IMR-90 (cell line): ENCODE measurements at regions not wholly inside any gene's neighbourhood (a gene's known extent, or its start where the extent isn't known, plus 50 kb on each side); places are given as distances from the start of the nearest gene placed in this dataset.

Experiments used
- ATAC-seq: fragments of 200-7000 bp; cut with Tn5 transposase; 2 replicates; pipeline ENCODE4 v1.9.1; 2020; ENCODE audit warnings: low read depth, mild to moderate bottlenecking, moderate library complexity
- BruUV-seq: library from RNA; stranded (reverse); fragments of 400-500 nt; replicated peaks from 2 replicates; lab custom pipeline; 2021; lab: Mats Ljungman, UMichigan
- CTCF ChIA-PET: fragments of 300-600 bp; formaldehyde crosslinking; extraction: SDS; loops from one replicate; lab custom pipeline; 2021; ENCODE audit warnings: antibody characterized with exemption; lab: Yijun Ruan, JAX
- POLR2A ChIA-PET: fragments of 300-600 bp; sonication (Branson Sonifier 250); formaldehyde crosslinking; loops from one replicate; lab custom pipeline; 2022; ENCODE audit warnings: antibody characterized with exemption; ENCODE audit not compliant: unreplicated experiment; lab: Charles Lee
- DNase-seq: peaks from one replicate; pipeline ENCODE4 v3.0.0; 2013
- H2AFZ ChIP-seq: replicated peaks from 2 replicates; pipeline ENCODE3; 2013; ENCODE audit warnings: low read length, mild to moderate bottlenecking; ENCODE audit not compliant: poor library complexity
- H2AK5ac ChIP-seq: 2 replicates; pipeline ENCODE4 v1.6.1; 2013; ENCODE audit warnings: low read depth, low read length, inconsistent platforms
- H2AK9ac ChIP-seq: replicated peaks from 2 replicates; pipeline ENCODE3; 2013; ENCODE audit warnings: mild to moderate bottlenecking, low read depth, low read length, moderate library complexity; ENCODE audit not compliant: poor library complexity
- H2BK120ac ChIP-seq: 2 replicates; pipeline ENCODE4 v1.6.1; 2013; ENCODE audit warnings: low read depth, low read length, inconsistent platforms
- H2BK15ac ChIP-seq: 3 replicates; pipeline ENCODE4 v1.6.1; 2013; ENCODE audit warnings: low read depth, low read length, inconsistent platforms
- H2BK20ac ChIP-seq: 2 replicates; pipeline ENCODE4 v1.6.1; 2013; ENCODE audit warnings: low read depth, mild to moderate bottlenecking, inconsistent platforms, low read length, moderate library complexity
- H2BK5ac ChIP-seq: 2 replicates; pipeline ENCODE4 v1.6.1; 2013; ENCODE audit warnings: mild to moderate bottlenecking, low read depth, low read length, inconsistent platforms; ENCODE audit not compliant: poor library complexity, severe bottlenecking
- H3K14ac ChIP-seq: replicated peaks from 2 replicates; pipeline ENCODE4 v1.6.1; 2013; ENCODE audit warnings: low read depth, low read length, inconsistent platforms
- H3K18ac ChIP-seq: 2 replicates; pipeline ENCODE4 v1.6.1; 2013; ENCODE audit warnings: low read depth, low read length, control low read depth
- H3K23ac ChIP-seq: 2 replicates; pipeline ENCODE4 v1.6.1; 2013; ENCODE audit warnings: low read depth, low read length, inconsistent platforms
- H3K27ac ChIP-seq: 2 replicates; pipeline ENCODE4 v1.5.1; 2013; ENCODE audit warnings: mild to moderate bottlenecking, control low read depth, low read length; ENCODE audit not compliant: insufficient read depth
- H3K27me3 ChIP-seq: 2 replicates; pipeline ENCODE4 v1.6.1; 2013; ENCODE audit warnings: low read length; ENCODE audit not compliant: control insufficient read depth, insufficient read depth
- H3K36me3 ChIP-seq: 2 replicates; pipeline ENCODE4 v1.6.1; 2013; ENCODE audit warnings: low read length, mixed read lengths; ENCODE audit not compliant: control insufficient read depth, insufficient read depth
- H3K4ac ChIP-seq: 2 replicates; pipeline ENCODE4 v1.6.1; 2013; ENCODE audit warnings: low read depth, low read length, inconsistent platforms
- H3K4me1 ChIP-seq: 2 replicates; pipeline ENCODE4 v1.6.1; 2013; ENCODE audit warnings: low read length, mixed read lengths; ENCODE audit not compliant: control insufficient read depth, insufficient read depth
- H3K4me2 ChIP-seq: 2 replicates; pipeline ENCODE4 v1.6.1; 2013; ENCODE audit warnings: low read depth, mild to moderate bottlenecking, control low read depth, low read length, moderate library complexity
- H3K4me3 ChIP-seq: 2 replicates; pipeline ENCODE4 v1.5.1; 2013; ENCODE audit warnings: low read depth, mild to moderate bottlenecking, control low read depth, low read length, moderate library complexity; ENCODE audit not compliant: insufficient read depth
- H3K56ac ChIP-seq: 2 replicates; pipeline ENCODE4 v1.6.1; 2013; ENCODE audit warnings: low read length, inconsistent platforms; ENCODE audit not compliant: insufficient read depth; ENCODE audit errors: extremely low read depth
- H3K79me1 ChIP-seq, 2 experiments: 2 replicates each; pipeline ENCODE4 v1.6.1; 2013; ENCODE audit warnings: low read length in 2 of 2, inconsistent platforms in 1 of 2, low read depth in 1 of 2
- H3K9ac ChIP-seq: 2 replicates; pipeline ENCODE4 v1.6.1; 2013; ENCODE audit warnings: low read depth, low read length, control low read depth
- H3K9me1 ChIP-seq: 2 replicates; pipeline ENCODE4 v1.6.1; 2013; ENCODE audit warnings: low read length, inconsistent platforms; ENCODE audit not compliant: insufficient read depth
- H3K9me3 ChIP-seq: 2 replicates; pipeline ENCODE4 v1.6.1; 2013; ENCODE audit warnings: low read length; ENCODE audit not compliant: control insufficient read depth, insufficient read depth
- H4K20me1 ChIP-seq: 2 replicates; pipeline ENCODE4 v1.6.1; 2013; ENCODE audit warnings: low read length, inconsistent platforms; ENCODE audit not compliant: insufficient read depth
- H4K5ac ChIP-seq: 2 replicates; pipeline ENCODE4 v1.6.1; 2013; ENCODE audit warnings: mild to moderate bottlenecking, low read depth, low read length, control low read depth
- H4K8ac ChIP-seq, 2 experiments: 2 replicates each; pipeline ENCODE4 v1.6.1; 2013; ENCODE audit warnings: low read depth in 2 of 2, low read length in 2 of 2, control low read depth in 1 of 2, inconsistent platforms in 1 of 2
- H4K91ac ChIP-seq: 2 replicates; pipeline ENCODE4 v1.6.1; 2013; ENCODE audit warnings: low read depth, low read length, inconsistent platforms; ENCODE audit not compliant: insufficient read depth
- BHLHE40 ChIP-seq: fragments of 150-350 bp; IDR thresholded peaks from 2 replicates; pipeline ENCODE4 v1.6.1; 2016; ENCODE audit warnings: mild to moderate bottlenecking, low read depth, low read length
- CEBPB ChIP-seq: IDR thresholded peaks from 2 replicates; pipeline ENCODE4 v1.6.1; 2012; ENCODE audit warnings: low read depth, low read length, improper control_type of control experiment
- CHD1 ChIP-seq: IDR thresholded peaks from 2 replicates; pipeline ENCODE4 v1.6.1; 2012; ENCODE audit warnings: low read depth, low read length, improper control_type of control experiment
- CTCF ChIP-seq: conservative IDR thresholded peaks from 2 replicates; pipeline ENCODE4 v1.5.1; 2012; ENCODE audit warnings: mild to moderate bottlenecking, low read depth, low read length, improper control_type of control experiment
- ELK1 ChIP-seq: fragments of 150-350 bp; IDR thresholded peaks from 2 replicates; pipeline ENCODE4 v1.6.1; 2016; ENCODE audit warnings: low read depth, mild to moderate bottlenecking, low read length, moderate library complexity, borderline replicate concordance
- FOS ChIP-seq: fragments of 150-350 bp; IDR thresholded peaks from 2 replicates; pipeline ENCODE4 v1.6.1; 2016; ENCODE audit warnings: low read depth, low read length
- MAFK ChIP-seq: IDR thresholded peaks from 2 replicates; pipeline ENCODE4 v1.6.1; 2012; ENCODE audit warnings: low read depth, low read length, improper control_type of control experiment
- MXI1 ChIP-seq: IDR thresholded peaks from 2 replicates; pipeline ENCODE4 v1.6.1; 2012; ENCODE audit warnings: low read depth, mild to moderate bottlenecking, low read length, moderate library complexity, borderline replicate concordance
- NFE2L2 ChIP-seq: fragments of 150-350 bp; IDR thresholded peaks from 2 replicates; pipeline ENCODE4 v1.6.1; 2016; ENCODE audit warnings: low read depth, mild to moderate bottlenecking, low read length
- POLR2A ChIP-seq: IDR thresholded peaks from 2 replicates; pipeline ENCODE4 v1.6.1; 2012; ENCODE audit warnings: mild to moderate bottlenecking, low read depth, low read length
- RCOR1 ChIP-seq: IDR thresholded peaks from 2 replicates; pipeline ENCODE4 v1.6.1; 2012; ENCODE audit warnings: mild to moderate bottlenecking, low read length, improper control_type of control experiment; ENCODE audit not compliant: insufficient replicate concordance
- RFX5 ChIP-seq: IDR thresholded peaks from 2 replicates; pipeline ENCODE4 v1.8.0; 2012; ENCODE audit warnings: low read depth, mild to moderate bottlenecking, low read length, moderate library complexity
- SMC3 ChIP-seq: fragments of 150-350 bp; IDR thresholded peaks from 2 replicates; pipeline ENCODE4 v1.6.1; 2016; ENCODE audit warnings: low read depth, mild to moderate bottlenecking, antibody characterized with exemption, low read length, moderate library complexity
- USF2 ChIP-seq: fragments of 150-350 bp; IDR thresholded peaks from 2 replicates; pipeline ENCODE4 v1.6.1; 2017; ENCODE audit warnings: mild to moderate bottlenecking, antibody characterized with exemption, low read length, low read depth
- WGBS, 2 experiments: methylation state at CpG; one replicate each; pipeline versions ENCODE4 v1.1.5 to v1.1.7; 2013; ENCODE audit warnings: missing lambda C conversion rate in 2 of 2; ENCODE audit not compliant: insufficient read length in 1 of 2; ENCODE audit errors: extremely low coverage in 2 of 2; 5-methylcytosine and 5-hydroxymethylcytosine counted together
- dilution Hi-C: fragments of 300-500 bp; cut with HindIII; formaldehyde crosslinking; loops from one replicate; pipeline ENCODE4 v1.14.3; 2018; ENCODE audit warnings: low sequenced_read_pairs; ENCODE audit not compliant: unreplicated experiment
- in situ Hi-C: fragments of 300-500 bp; cut with MboI; formaldehyde crosslinking; loops from 3 replicates; pipeline ENCODE4 v1.14.3; 2019; ENCODE audit warnings: low sequenced_read_pairs, inconsistent platforms, mixed read lengths
- intact Hi-C: fragments of 100-400 bp; cut with micrococcal nuclease; formaldehyde crosslinking; loops from 2 replicates; pipeline ENCODE4 v1.10.0; 2022

GRCh38 chr2:142415461-142415860, 284.6 kb upstream of the LRP1B start:
- Histone ChIP-seq H2BK20ac (no peak overlapping the region), H3K9me3 (no peaks in the 10 kb centered on the region), H2AK9ac (no peak overlapping the region), H2BK15ac (no peak overlapping the region), H2AFZ (no peak overlapping the region), H3K4me1 (no peaks in the 10 kb centered on the region), H4K20me1 (no peaks in the 10 kb centered on the region), H3K27me3 (no peaks in the 10 kb centered on the region), H3K18ac (no peak overlapping the region), H3K9ac (no peak overlapping the region), H3K23ac (no peak overlapping the region), H3K4me2 (no peak overlapping the region), H3K9me1 (no peaks in the 10 kb centered on the region), H3K14ac (no peak overlapping the region), H2BK5ac (no peak overlapping the region), H4K91ac (no peak overlapping the region), H3K36me3 (no peaks in the 10 kb centered on the region), H3K56ac (no peak overlapping the region), H2AK5ac (no peak overlapping the region), H3K4me3 (no peak overlapping the region), H3K79me1 (no peaks in the 10 kb centered on the region), H3K4ac (no peak overlapping the region), H4K8ac (no peak overlapping the region), H3K27ac (no peak overlapping the region), H4K5ac (no peak overlapping the region), H2BK120ac (no peak overlapping the region)
- dilution Hi-C loops (no loop called here), in situ Hi-C loops (no loop called here), intact Hi-C loops (no loop called here)
- DNase-seq (no peak), ATAC-seq (no peak)
- POLR2A ChIA-PET, result no interaction called here
- TF ChIP-seq RFX5 (no peak), FOS (no peak), NFE2L2 (no peak), RCOR1 (no peak), SMC3 (no peak), ELK1 (no peak), USF2 (no peak), MAFK (no peak), CHD1 (no peak), CEBPB (no peak), BHLHE40 (no peak), CTCF (no peak), POLR2A (no peak), MXI1 (no peak)
- WGBS, 2 experiments, result 37% methylated on average over 2 of the region's 3 CpGs; no CpG with 5 or more reads in 1 of the 2 experiments
- CTCF ChIA-PET, result interaction anchor here (0.5 kb wide), 1 partner anchor 41 kb away, joined by 3 read pairs; no protein-coding TSS in a partner anchor
- BruUV-seq, result no TSS peak
